Ammon's horn (tissue), 1 donor: ENCODE measurements at regions not wholly inside any gene's neighbourhood (a gene's known extent, or its start where the extent isn't known, plus 50 kb on each side); places are given as distances from the start of the nearest gene placed in this dataset.
A peak's percentile ranks its signal among the peaks of the same experiment; 100 is the strongest.
"Not testable (repeated sequence)": the region's sequence is repeated elsewhere in the genome, so short reads cannot be mapped to it uniquely, and the experiment has no call there.

Experiments used
- DNase-seq: peaks from one replicate; pipeline ENCODE4 v3.0.0-alpha.2; 2016; ENCODE audit warnings: low spot score

DNA sequence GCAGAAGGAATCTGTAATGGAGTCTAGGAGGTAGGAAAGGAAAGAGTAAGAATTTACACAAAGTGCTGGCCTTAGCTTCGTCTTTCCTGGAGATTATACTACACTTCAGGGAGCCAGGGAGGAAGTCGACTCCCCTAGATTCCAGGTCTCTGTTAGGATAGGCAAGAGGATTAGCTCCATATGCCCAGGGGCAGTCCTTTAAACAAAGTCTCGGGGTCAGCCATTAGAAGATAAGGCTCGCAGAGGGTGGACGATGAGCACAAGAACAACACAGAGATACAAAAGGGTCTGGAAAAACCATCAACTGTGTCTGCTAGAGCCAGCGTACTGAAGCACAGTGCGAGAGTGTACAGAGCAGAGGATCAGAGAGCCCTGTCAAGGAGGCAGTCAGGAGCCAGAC is 344.7 kb upstream of the TNC start:
- no peak for DNase-seq

DNA sequence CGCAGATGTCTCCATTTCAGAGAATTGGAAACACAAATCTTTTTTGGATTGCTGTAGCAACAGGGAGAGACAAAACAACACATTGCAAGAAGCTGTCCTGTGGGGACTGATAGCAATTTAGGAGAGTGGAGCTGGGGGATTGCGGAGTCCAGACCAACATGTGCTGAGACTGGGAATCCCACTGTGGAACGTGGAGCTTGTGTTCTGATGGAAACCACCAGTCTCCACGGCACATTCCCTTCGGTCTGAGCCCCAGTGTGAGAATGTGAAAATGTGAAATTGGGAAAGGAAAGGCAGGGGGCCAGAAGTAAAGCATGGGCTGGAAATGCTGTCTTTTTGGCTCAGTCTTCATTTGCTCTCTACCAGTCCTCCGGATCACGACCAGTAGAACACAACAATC is 348.8 kb upstream of the TNC start:
- no peak for DNase-seq

DNA sequence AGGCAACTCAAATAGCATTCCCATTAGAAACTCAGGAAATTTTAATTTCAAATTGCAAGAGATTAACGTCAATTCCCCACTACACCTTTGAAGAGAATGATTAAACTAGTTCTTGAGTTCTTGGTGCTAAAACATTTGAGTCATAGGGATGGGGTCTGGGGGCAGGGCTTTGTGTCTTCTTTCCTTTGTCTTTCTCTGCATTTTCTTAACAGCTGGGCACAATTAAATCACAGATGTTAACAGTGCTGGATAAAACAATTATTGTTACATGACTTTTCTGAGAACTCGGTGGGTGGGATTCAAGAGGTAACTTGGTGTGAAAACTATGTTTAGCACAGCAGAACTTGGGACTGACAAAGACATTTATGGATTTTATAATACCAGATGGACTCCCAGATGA is 351.9 kb upstream of the TNC start:
- DNase-seq, result no peak

DNA sequence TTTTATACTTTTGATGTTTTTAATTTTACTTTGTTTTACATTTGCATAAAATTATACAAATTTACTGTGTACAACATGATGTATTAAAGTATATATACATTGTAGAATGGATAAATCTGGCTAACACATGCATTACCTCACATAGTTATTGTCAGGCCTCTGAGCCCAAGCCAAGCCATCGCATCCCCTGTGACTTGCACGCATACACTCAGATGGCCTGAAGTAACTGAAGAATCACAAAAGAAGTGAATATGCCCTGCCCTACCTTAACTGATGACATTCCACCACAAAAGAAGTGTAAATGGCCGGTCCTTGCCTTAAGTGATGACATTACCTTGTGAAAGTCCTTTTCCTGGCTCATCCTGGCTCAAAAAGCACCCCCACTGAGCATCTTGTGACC is 355.1 kb upstream of the TNC start:
- DNase-seq, result not testable (repeated sequence)

DNA sequence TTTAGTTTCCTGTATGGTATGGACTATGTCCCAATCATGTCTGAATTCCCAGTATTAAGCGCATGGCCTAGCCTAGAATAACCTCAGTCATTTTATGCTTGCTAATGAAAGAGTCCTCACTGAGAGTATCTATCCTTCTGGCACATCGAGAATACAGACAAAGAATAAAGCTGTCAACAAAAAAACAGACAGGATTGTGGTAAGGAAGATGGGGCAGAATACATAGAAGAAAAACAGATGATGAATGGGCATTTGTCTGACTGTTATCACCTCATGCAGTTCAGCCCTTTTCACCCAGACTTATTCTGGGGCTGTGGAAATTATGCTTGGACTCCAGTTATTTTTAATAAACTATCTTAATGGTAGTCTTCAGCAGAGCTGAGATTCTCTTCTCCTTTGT is 363.8 kb upstream of the TNC start:
- no peak for DNase-seq

DNA sequence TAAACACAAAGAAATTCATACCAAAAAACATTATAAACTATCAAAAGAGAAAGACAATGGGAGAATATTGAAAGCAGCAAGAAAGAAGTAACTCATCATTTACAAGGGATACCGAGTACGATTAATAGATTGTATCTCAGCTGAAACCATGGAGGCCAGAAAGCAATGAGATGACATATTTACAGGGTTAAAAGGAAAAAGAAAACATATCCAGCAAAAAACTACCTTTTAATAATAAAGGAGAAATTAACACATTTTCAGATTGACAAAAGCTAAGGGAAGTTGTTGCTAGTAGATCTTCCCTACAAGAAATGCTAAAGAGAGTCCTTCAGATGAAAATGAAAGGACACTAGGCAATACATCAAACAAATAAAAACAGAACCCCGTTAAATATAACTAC is 364.8 kb upstream of the TNC start:
- no peak for DNase-seq

DNA sequence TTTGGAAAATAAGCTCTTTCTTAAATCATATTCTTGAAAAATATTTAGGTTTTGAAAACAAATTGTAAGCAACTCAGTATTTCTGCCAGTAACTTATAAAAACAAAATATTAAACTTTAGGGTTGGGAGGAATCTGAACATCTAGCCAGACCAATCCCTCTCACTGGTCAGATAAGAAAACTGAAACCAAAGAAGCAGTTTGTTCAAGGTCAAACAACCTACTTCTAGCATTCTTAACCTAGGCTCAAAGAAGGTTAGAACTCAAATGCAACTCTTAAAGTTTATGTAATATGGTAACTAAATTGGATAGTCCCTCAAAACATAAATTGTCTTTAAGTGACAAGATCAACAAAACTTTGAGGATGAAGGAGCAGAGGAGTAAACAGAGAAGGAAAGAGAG is 374.9 kb upstream of the TNC start:
- DNase-seq, result no peak

DNA sequence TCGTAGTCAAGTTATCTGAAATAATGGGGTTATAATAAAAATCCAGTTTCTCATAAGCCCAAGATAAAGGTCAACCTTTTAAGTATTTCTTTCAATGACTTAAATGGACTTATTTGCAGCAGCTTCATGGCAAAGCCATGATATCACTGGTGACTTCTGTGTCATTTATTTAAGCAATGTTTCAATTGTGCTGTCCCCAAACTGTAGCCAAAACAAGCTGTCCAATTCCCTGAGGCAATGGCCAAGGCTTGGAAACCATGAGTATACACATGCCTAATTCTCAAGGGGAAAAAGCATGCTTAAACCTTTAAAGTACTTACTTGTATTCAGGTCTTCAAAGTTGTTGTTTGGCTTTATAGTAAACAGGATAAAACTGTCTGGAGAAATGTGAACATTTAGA is 376.4 kb upstream of the TNC start:
- no peak for DNase-seq

DNA sequence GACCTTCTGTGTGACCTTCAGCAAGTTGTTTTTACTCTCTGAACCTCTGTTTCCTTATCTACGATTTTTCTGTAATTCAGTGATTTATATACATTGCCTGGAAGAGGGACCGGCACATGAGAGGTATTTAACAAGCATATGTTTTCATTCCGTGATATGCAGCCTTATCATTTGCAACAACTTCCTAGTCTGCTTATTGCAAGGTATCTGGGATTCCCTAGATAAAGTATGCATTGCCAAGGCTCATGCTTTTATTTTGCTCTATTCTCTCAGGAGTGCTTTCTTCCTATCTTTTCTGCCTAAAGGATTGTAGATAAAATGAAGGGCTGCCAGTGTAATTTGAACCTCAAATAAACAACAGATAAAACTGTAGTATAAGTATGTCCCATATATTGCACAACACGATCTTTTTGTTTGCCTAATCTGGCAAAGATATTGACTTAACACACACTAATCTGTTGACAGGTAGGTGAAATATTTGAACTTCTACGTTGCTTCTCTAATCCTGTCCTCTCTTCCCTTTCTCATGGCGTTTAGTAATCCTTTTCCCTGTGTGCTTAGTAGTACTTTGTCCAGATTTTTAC is 377.2 kb upstream of the TNC start:
- no peak for DNase-seq

DNA sequence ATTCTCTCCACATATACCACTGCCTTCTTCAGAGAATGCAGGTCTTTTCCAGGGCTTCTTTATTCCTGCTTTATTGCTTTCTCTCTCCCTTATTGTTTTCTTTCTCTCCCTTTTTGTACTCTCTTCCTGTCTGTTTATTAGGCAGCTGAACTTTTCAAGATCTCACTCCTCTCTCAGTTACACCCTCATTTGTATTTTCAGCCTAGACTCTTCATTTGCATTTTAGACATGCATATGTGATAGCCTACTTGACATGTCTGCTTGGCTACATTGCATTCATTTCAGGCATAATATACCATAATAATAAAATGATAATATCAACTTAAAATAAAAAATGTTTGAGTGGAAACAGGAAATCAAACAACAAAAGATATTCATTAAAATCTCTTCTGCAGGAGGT is 377.9 kb upstream of the TNC start:
- DNase-seq, result no peak

DNA sequence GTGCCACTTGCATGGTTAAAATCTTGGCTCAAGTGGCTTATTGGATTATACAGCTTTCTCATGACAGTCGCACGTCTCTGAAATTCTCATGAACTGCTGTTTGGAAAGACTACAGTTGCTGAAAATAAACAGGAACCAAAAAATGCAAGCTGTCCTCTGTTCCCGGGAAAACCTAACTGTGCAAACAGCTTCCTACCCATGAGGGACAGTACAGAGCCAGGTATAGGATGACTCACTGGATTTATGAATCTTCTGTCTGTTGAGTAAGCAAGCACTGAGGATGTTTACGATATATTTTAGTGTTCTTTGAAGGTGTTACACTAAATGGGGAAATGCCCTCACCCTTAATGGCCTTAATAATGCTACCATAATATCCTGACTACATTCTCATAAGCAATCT is 380.3 kb upstream of the TNC start:
- DNase-seq, result no peak

DNA sequence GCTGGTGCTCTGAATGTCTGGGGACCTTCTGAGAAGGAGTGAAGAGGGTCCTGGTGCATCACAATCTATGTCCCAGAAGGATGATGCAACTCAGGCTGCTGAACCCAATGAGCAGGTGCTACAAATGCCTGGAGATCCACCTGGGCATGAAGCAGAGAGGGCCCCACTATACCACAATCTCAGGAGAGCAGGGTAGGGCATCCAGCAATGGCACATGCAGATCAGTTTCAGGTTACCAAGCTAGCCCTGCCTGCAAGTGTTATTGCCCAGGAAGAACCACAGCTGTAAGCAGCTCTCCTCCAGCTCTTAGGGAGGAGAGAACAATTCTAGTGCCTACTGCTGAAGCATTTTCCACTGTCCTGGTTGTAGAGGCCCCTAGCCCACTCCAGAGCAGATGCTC is 389.2 kb upstream of the TNC start:
- no peak for DNase-seq

DNA sequence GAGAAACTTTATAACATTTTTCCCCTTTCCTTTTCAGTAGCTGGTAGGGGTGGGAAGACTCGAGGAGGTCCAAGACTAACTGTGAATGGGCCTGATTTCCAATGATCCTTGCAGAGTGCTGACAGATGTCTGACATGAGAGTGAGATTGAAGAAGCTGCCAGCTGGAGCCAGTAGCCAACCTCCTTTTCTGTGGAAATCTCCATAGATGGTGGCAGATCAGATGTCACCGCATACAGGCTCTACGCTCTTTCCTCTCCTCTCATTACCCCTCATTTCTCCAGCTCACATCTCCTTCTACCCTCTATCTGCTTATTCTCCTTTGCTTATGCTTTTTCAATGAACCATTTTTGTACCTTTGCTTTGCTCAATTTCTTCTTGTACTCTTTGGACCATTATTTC is 395.2 kb upstream of the TNC start:
- DNase-seq, result no peak

DNA sequence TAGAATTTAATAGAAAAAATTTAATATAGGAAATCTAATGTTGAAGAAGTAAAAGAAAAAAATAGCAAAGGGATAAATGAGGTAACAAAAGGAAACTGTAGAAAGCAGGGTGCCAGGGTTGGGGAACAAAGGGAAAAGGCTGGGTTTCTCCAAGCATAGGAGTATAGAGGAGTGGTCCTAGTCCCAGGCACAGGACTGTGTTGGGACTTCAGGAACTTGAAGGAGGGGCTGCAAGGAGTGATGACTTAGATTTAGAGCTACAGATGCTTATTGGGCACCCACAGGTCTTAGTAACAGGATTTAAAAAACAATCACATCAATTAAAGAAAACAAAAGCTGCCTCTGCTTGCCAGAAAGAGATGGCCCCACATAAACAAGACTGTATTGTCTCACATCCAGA is 396.5 kb upstream of the TNC start:
- DNase-seq, result no peak

DNA sequence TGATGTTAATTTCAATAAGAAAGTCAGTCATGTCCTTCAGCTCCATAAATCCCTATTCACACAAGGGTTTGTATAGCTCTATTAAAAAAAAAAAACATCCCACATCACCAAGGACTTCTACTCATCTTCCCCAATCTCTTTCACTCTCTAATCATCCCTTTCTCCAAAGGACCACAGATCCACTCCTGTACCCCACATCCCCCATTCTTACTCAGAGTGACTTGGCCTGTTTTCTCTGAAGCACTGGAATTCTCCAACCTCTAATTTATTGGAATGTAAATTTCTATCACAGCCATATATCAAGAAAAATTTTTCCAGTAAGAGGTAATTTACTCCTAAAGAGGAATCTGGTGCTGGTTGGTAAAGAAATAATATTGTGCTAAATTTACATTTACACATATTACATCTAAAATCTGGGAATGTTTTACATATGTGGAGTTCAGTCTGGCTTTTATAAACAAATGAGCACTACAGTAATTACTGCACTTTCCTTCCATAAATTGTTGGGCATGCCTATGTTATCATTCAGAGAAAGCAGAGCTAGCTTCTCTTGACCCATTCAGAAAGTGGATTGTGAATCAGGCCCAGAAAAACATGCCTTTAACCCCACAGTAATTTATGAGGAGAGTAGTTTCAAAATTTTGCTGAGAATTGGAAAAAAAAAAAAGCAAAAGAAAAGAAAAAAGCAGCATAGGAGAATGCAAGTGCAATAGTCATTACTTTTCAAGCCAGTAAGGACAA is 399.5 kb upstream of the TNC start:
- DNase-seq, result no peak

DNA sequence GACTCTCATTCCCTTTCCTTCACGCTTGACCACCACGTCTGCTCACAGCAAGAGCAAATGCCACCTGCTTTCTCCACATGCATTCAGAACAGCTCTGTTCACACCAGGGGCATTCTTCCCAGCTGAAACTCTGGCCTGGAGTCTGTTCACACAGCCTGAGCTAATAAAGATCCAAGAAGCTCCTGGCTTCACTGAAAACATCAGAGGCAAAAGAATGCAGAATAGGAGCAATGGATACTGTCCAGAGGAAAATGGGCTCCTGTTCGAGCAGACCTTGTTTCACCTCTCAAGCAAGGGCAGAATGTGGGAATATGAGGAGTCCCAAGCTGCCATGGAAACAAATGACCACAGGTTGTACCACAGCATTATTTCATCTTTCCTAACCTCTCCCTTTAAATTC is 402.7 kb upstream of the TNC start:
- peak; percentile 32 for DNase-seq

DNA sequence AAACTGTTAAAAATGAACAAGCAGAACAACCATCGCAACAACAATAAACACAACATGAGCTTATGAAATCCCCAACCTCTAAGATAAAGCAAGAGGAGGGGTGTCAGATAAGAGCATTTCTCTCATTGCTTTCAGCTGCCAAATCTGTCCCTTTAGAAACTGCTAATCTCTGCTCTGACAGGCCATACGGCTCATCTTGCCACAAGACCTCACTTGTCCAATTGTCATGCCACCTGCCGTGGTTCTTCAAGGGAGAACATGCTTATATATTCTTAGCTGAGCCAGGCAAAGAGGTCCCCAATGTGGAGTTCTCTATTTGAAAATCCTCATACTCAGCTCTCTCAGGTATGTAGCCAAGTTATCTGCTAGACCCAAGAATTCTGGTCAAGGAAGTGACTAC is 405.0 kb upstream of the TNC start:
- DNase-seq, result no peak

DNA sequence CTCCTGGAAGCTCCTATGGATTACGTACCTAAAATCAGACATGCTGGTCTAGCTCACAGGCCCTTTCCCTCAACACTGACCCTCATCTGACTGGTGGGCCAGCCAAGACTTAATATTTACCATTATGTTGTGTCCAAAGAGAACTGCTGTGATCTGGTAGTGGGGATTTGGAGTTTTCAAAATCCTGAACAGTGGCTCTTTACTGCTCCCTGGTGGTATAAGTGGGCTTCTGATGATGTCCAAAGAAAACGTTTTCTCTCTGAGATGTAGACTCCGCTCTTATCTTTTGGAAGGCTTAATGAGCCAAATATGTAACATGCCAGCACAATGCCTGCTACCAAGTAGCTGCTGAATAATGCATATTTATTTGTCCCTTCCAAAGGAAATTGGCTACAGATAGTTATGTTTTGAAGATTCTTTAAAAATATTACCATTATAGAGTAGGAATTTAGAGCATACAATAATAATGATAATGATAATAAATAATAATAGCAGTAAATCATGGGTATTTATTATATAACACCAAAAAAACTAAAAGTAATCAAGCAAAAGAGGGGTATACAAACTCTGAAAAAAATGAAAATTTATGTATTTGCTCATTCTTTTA is 406.6 kb upstream of the TNC start:
- peak; percentile 67 for DNase-seq

DNA sequence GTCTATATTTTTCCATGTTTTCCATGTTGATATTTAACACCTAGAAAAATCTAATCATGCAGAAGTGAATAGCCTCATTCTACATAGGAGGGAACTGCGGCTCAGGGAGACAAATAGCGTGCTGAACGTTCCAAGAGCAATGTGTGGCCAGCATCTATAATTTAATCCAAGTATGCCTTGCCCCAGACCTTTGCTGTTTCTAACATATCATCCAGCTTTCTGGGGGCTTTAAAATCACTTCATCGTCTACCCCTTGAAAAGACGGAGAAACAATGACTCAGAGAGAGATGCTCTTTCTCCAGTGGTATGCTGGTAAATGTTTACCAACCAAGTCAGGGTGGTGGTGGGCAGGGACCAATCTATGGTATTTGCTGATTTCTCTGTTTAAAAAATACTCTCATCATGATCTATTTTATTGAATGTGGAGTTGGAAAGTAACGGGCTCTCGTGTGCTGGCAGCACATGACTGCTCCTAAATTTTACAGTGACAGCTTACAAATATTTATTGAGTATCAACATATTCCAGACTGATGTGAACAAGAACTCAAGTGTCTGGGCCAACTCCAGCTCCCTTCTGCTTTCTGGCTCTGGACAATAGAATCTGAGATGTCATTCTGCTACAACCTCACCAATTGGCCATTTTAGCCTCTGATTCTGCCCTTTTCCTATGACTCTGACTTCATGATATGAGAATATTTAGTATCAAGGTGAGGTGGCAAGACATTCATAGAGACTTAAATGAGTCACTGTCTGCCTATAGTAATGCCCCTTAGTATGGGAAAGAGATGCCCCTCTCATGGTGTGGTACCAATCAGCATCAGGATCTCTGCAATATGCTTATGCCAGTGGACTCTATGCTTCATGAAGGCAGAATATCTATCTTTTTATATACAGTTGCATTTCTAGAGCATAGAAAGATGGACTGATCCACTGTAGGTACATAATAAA is 407.4 kb upstream of the TNC start:
- no peak for DNase-seq

DNA sequence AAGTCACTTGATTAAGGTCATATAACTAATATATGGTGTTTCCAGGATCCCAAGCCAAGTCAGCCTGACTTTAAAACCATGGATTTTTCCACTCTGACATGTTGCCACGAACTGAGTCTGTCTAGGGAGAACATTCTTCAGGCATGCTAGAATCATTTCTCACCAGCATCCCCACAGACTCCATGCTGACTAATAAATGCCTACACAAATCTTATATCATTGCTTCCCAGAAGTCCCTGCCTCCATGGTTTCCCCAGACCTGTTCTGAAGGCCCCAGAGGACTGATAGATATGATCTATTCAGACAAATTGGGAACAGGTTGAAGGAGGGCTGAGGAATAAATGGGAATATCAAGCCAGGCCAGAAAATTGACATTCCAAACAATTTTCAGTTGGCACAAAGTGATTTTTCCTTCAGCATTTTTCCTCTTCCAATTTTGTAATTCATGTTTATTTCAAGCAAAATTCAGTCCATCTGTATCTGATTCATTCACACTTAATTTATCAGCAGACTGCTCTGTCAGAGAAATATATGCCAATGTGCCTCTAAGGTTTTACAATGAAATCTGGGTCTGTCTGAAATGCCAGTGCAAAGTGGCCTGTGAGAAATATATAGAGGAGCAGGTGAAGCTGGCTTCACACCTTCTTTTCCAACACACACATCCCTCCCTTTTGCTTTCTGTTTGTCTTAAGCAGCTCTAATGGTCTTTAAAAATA is 413.6 kb upstream of the TNC start:
- no peak for DNase-seq

DNA sequence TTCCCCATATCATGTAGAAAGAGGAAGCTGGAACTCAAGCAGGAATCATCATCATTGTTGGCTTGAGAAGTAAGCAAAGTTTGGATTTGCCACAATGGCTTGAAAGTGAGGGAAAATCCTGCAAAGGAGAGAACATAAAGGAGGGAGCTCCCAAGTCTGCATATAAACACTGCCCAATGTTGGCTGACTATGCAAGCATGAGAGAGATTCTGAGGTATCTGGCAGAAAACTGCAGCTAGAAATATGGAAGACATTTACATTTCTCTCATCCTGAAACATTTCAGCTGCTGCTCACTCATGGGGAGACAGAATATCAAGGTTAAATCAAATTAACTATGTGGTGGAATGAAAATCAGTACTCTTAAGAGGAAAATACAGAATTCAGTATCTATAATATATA is 415.6 kb upstream of the TNC start:
- no peak for DNase-seq

DNA sequence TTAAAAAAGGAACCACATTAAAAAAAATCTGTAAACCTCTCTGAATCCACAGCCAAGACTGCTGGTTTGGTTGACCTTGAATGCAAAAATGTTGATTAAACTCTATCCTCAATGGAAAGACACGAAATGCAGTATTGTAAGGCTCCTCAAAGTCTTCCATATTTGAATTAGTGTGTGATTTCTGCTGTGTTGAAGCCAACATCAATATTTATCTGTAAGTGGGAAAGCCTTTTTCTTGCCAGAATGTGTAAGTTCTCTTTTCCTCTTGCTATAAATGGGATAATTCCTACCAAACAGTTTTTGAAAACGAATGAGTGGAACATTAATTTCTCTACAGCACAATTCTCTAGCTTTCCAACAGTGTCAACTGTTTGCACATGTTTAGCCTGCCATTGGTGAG is 422.1 kb upstream of the TNC start:
- no peak for DNase-seq
